Lower lobe of right lung (tissue), 2 donors: ENCODE measurements at regions not wholly inside any gene's neighbourhood (a gene's known extent, or its start where the extent isn't known, plus 50 kb on each side); places are given as distances from the start of the nearest gene placed in this dataset.

Experiments used
- ATAC-seq, 2 donors: fragments of 200-7000 bp; cut with Tn5 transposase; one replicate each; pipeline ENCODE4 v1.9.1; 2020 to 2022; ENCODE audit warnings: mild to moderate bottlenecking in 2 of 2, moderate library complexity in 2 of 2
- DNase-seq: peaks from one replicate; pipeline ENCODE4 v3.0.0-alpha.2; 2020
- H3K27ac ChIP-seq: fragments of 200-600 bp; one replicate; pipeline ENCODE4 v1.8.0; 2022
- H3K27me3 ChIP-seq: fragments of 200-600 bp; one replicate; pipeline ENCODE4 v1.8.0; 2022; ENCODE audit warnings: low read depth
- H3K36me3 ChIP-seq: fragments of 200-600 bp; one replicate; pipeline ENCODE4 v1.8.0; 2022; ENCODE audit warnings: mild to moderate bottlenecking
- H3K4me1 ChIP-seq: fragments of 200-600 bp; one replicate; pipeline ENCODE4 v1.8.0; 2022
- H3K4me3 ChIP-seq: fragments of 200-600 bp; one replicate; pipeline ENCODE4 v1.8.0; 2022; ENCODE audit warnings: mild to moderate bottlenecking
- H3K9me3 ChIP-seq: fragments of 200-600 bp; one replicate; pipeline ENCODE4 v1.8.0; 2022
- CTCF ChIP-seq: fragments of 200-600 bp; IDR thresholded peaks from one replicate; pipeline ENCODE4 v1.8.0; 2022; ENCODE audit warnings: antibody characterized with exemption, mild to moderate bottlenecking
- intact Hi-C: fragments of 100-400 bp; cut with DNase I; formaldehyde crosslinking; loops from one replicate; pipeline ENCODE4 v1.11.0; 2022
- donor health status: DM: no; HTN: yes; CAD: no; lungs with severe emphysema.

- Histone ChIP-seq H3K9me3 (no peaks in the 10 kb centered on the region), H3K36me3 (no peaks in the 10 kb centered on the region), H3K27ac (no peak overlapping the region), H3K4me3 (no peak overlapping the region), H3K27me3 (no peaks in the 10 kb centered on the region), H3K4me1 (no peaks in the 10 kb centered on the region)
- ATAC-seq (no peak), DNase-seq (no peak)
- intact Hi-C loops, result no loop called here
- TF ChIP-seq CTCF, result no peak
Measured at GRCh38 chr2:2657121-2657962, 326.3 kb upstream of the MYT1L start.

DNA sequence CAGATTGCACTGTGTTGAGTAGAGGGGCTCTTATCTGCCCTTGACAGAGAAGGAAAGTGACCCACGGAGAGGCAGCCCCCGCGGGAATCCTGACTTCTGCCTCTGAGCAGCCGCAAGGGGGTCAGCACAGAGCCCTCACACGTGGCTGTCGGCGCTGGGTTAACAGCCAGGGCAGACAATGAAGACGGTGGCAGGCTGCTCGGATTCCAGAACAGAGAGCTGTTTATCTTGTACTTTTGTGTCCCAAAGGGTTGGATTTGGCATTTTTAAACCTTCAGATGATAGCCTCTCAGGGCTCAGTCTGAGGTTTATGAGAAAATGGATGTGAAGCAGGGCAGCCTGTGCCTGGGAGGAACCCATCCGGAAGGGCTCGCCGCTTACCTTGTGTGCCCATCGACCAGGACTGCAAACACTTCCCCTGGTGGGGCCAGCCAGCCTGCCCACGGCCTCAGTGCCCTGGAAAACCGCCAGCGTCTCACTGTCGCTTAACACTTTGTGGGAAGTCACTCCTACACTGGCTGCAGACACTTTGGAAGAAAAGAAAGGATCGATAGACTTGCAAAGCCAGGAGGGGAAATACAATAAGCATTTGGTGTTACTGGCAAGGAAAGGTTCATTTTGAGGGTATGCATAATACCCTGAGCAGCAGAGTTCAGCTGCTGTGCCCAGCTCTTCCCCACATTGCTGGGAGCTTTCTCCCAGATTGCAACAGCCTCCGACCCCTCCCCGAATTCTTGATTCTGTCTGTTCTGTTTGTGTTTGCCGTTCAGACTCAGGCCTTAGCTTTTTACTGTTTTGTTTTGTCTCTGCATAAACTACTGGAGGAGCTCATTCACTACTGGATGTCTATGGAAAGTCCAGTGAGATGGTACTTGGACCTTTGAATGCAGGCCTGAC is 325.3 kb upstream of the MYT1L start:
- no peaks in the 10 kb centered on the region for H3K9me3 ChIP-seq
- H3K4me3 ChIP-seq, result no peak overlapping the region
- H3K36me3 ChIP-seq, result no peaks in the 10 kb centered on the region
- no peaks in the 10 kb centered on the region for H3K27me3 ChIP-seq
- intact Hi-C loops, result no loop called here
- ATAC-seq (no peak), DNase-seq (no peak)
- no peaks in the 10 kb centered on the region for H3K4me1 ChIP-seq
- H3K27ac ChIP-seq, result no peak overlapping the region
- TF ChIP-seq CTCF, result no peak

- Histone ChIP-seq H3K9me3 (no peaks in the 10 kb centered on the region), H3K36me3 (no peaks in the 10 kb centered on the region), H3K27me3 (no peaks in the 10 kb centered on the region), H3K4me1 (no peaks in the 10 kb centered on the region), H3K27ac (no peak overlapping the region), H3K4me3 (no peak overlapping the region)
- DNase-seq (no peak), ATAC-seq (no peak)
- no peak for TF ChIP-seq CTCF
- intact Hi-C loops, result no loop called here
Measured at GRCh38 chr2:2655453-2656114, 324.5 kb upstream of the MYT1L start.

DNA sequence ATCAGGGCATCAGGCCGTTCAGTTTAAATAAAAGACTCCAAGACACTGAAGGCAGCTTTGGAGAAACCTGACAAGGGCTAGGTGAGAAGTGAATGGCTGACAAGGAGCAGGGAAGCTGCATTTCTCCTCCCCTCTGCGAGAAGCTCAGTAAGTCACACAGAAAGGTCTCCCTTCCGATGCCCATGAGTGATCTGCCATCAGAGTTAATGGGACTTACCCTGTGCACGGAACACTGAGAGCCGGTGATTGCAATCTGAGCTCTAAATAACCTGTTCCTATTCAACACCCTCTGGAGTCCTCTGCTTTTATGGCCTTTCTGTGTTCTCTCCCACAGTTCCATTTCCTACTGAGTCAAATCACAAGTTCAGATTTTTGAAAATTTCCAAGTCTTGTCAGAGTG is 322.2 kb upstream of the MYT1L start:
- no peaks in the 10 kb centered on the region for H3K9me3 ChIP-seq
- no peak for TF ChIP-seq CTCF
- no peaks in the 10 kb centered on the region for H3K4me1 ChIP-seq
- no peak overlapping the region for H3K4me3 ChIP-seq
- DNase-seq (no peak), ATAC-seq (no peak)
- H3K27me3 ChIP-seq, result no peaks in the 10 kb centered on the region
- no peak overlapping the region for H3K27ac ChIP-seq
- no peaks in the 10 kb centered on the region for H3K36me3 ChIP-seq
- intact Hi-C loops, result no loop called here

- no peak for ATAC-seq
- Histone ChIP-seq H3K36me3 (no peaks in the 10 kb centered on the region), H3K27ac (no peak overlapping the region), H3K4me1 (no peaks in the 10 kb centered on the region), H3K4me3 (no peak overlapping the region), H3K9me3 (no peaks in the 10 kb centered on the region), H3K27me3 (peaks cover 4% of the 10 kb centered on the region)
- DNase-seq, result no peak
- TF ChIP-seq CTCF, result no peak
- intact Hi-C loops, result no loop called here
Measured at GRCh38 chr2:2650608-2651375, 319.7 kb upstream of the MYT1L start.
